ENCODE measurements at regions not wholly inside any gene's neighbourhood (a gene's known extent, or its start where the extent isn't known, plus 50 kb on each side); places are given as distances from the start of the nearest gene placed in this dataset.

DNA sequence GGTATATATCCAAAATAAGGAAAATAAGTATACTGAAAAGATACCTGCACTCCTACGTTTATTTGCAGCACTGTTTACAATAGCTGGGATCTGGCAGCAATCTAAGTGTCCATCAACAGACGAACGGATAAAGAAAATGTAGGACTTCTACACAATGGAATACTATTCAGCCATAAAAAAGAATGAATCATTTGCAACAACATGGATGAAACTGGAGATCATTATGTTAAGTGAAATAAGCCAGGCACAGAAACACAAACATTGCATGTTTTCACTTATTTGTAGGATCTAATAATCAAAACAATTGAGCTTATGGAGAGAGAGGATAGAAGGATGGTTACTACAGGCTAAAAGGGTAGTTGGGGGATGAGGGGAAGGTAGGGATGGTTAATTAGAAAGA, 494.0 kb downstream of the UQCRFS1 start:
- no peak overlapping the region for H3K4me3 ChIP-seq (ENCODE audit: low read length in 2 of 2)
- no peak overlapping the region for H3K27ac Mint-ChIP-seq
- no peak for DNase-seq
- no peaks in the 10 kb centered on the region for H3K9me3 ChIP-seq (ENCODE audit: control insufficient read depth in 1 of 2, low read length in 2 of 2)
- no peak overlapping the region for H3K27ac ChIP-seq (ENCODE audit: low read depth, low read length)
- H3K4me1 Mint-ChIP-seq = no peaks in the 10 kb centered on the region
- H3K9me3 Mint-ChIP-seq = peaks cover 0 to 13% (median 0%) of the 10 kb centered on the region in 8 donors
- no peaks in the 10 kb centered on the region for H3K36me3 ChIP-seq (ENCODE audit: insufficient read depth, low read length)
- no peaks in the 10 kb centered on the region for H3K36me3 Mint-ChIP-seq
- no peaks in the 10 kb centered on the region for H3K27me3 Mint-ChIP-seq
- no peaks in the 10 kb centered on the region for H3K27me3 ChIP-seq (ENCODE audit: insufficient read depth, low read length)
- CTCF ChIA-PET (ENCODE audit: partially characterized antibody) = no interaction called here
- intact Hi-C loops (cut with micrococcal nuclease) = loop anchor here (10.0 kb wide), 1 partner anchor 754 kb away; no protein-coding TSS in a partner anchor
- no peaks in the 10 kb centered on the region for H3K4me1 ChIP-seq (ENCODE audit: insufficient read depth, low read length)
- POLR2A ChIA-PET (ENCODE audit: partially characterized antibody) = interaction anchor here (0.5 kb wide), 1 partner anchor 10 kb away, joined by 3 read pairs; no protein-coding TSS in a partner anchor
- H3K4me3 Mint-ChIP-seq = no peak overlapping the region

DNA sequence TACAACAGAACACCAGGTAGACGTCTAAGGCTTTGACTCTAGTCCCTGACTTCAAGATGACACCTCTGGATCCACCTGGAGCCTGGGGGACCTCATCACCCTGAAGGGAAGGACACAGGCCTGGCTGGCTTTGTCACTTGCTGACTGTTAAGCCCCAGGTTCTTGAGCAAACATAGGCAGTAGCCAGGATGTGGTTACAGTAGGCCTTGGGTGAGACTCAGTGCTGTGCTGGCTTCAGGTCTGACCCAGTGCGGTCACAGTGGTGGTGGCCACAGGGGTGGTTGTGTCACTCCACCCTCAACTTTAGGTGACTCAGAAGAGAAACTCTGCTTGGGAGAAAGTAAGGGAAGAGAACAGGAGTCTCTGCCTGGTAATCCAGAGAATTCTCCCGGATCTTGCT, 497.8 kb downstream of the UQCRFS1 start:
- intact Hi-C loops (cut with micrococcal nuclease) = loop anchor here (10.0 kb wide), 1 partner anchor 750 kb away; no protein-coding TSS in a partner anchor
- Histone ChIP-seq H3K9me3 (ENCODE audit: control insufficient read depth in 1 of 2, low read length in 2 of 2) (no peaks in the 10 kb centered on the region), H3K4me1 (ENCODE audit: insufficient read depth, low read length) (no peaks in the 10 kb centered on the region), H3K27me3 (ENCODE audit: insufficient read depth, low read length) (no peaks in the 10 kb centered on the region), H3K36me3 (ENCODE audit: insufficient read depth, low read length) (no peaks in the 10 kb centered on the region), H3K4me3 (ENCODE audit: low read length in 2 of 2) (no peak overlapping the region), H3K27ac (ENCODE audit: low read depth, low read length) (no peak overlapping the region)
- H3K36me3 Mint-ChIP-seq = no peaks in the 10 kb centered on the region
- H3K27me3 Mint-ChIP-seq = peaks cover 0 to 2% of the 10 kb centered on the region in 2 donors
- no peak for DNase-seq
- no peak overlapping the region for H3K27ac Mint-ChIP-seq
- H3K4me1 Mint-ChIP-seq = no peaks in the 10 kb centered on the region
- H3K9me3 Mint-ChIP-seq = peaks cover 0 to 9% (median 0%) of the 10 kb centered on the region in 8 donors
- ChIA-PET POLR2A (ENCODE audit: partially characterized antibody) (no interaction called here), CTCF (ENCODE audit: partially characterized antibody) (no interaction called here)
- no peak overlapping the region for H3K4me3 Mint-ChIP-seq

DNA sequence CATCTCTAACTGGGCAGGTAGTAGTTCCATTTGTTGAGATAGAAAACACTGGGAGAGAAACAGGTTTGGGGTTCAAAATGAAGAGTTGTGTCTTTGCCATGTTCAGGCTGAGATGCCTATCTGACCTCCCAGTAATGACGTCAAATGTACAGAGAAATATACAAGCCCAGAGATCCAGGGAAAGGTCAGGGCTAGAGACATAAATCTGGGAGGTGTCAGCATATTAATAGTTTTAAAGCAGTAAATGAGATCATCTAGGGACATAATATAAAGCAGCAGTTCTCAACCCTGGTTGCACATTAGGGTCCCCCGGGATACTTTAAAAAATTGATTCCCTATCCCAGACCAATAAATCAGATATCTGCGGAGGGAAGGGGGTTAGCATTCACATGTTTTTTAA, 501.5 kb downstream of the UQCRFS1 start:
- no peak overlapping the region for H3K4me3 ChIP-seq (ENCODE audit: low read length in 2 of 2)
- H3K4me3 Mint-ChIP-seq = no peak overlapping the region
- H3K27ac ChIP-seq (ENCODE audit: low read depth, low read length) = no peak overlapping the region
- H3K9me3 Mint-ChIP-seq = peaks cover 0 to 4% (median 0%) of the 10 kb centered on the region in 8 donors
- no peaks in the 10 kb centered on the region for H3K27me3 ChIP-seq (ENCODE audit: insufficient read depth, low read length)
- H3K36me3 ChIP-seq (ENCODE audit: insufficient read depth, low read length) = no peaks in the 10 kb centered on the region
- CTCF ChIA-PET (ENCODE audit: partially characterized antibody) = interaction anchor here (2.1 kb wide), 1 partner anchor 14 kb away, joined by 6 read pairs; no protein-coding TSS in a partner anchor
- H3K9me3 ChIP-seq (ENCODE audit: control insufficient read depth in 1 of 2, low read length in 2 of 2) = no peaks in the 10 kb centered on the region
- H3K4me1 Mint-ChIP-seq = no peaks in the 10 kb centered on the region
- POLR2A ChIA-PET (ENCODE audit: partially characterized antibody) = no interaction called here
- H3K36me3 Mint-ChIP-seq = no peaks in the 10 kb centered on the region
- H3K4me1 ChIP-seq (ENCODE audit: insufficient read depth, low read length) = no peaks in the 10 kb centered on the region
- H3K27me3 Mint-ChIP-seq = peaks cover 0 to 2% of the 10 kb centered on the region in 2 donors
- intact Hi-C loops (cut with micrococcal nuclease) = loop anchor here (10.0 kb wide), 1 partner anchor 747 kb away; no protein-coding TSS in a partner anchor
- DNase-seq = no peak
- H3K27ac Mint-ChIP-seq = no peak overlapping the region

DNA sequence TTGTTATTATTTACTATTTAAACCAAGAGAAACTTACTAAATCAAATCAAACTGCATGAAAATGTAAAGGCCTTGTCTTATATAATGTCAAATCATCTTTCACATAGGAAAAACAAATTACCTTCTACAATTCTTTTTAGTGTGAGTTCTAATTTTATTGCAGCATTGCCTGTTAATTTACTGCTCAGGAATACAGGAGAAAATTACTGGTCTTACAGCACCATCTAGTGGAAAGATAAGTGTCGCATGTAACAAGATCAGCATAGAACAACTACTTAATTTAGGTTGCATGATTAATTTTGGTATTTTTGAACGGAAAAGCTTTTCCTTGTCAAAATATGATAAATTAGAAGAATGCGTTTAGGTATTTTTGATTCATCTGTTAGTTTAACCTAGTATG, 502.7 kb downstream of the UQCRFS1 start:
- no peak overlapping the region for H3K27ac Mint-ChIP-seq
- Histone ChIP-seq H3K27me3 (ENCODE audit: insufficient read depth, low read length) (no peaks in the 10 kb centered on the region), H3K4me1 (ENCODE audit: insufficient read depth, low read length) (no peaks in the 10 kb centered on the region), H3K27ac (ENCODE audit: low read depth, low read length) (no peak overlapping the region), H3K4me3 (ENCODE audit: low read length in 2 of 2) (no peak overlapping the region), H3K36me3 (ENCODE audit: insufficient read depth, low read length) (no peaks in the 10 kb centered on the region), H3K9me3 (ENCODE audit: control insufficient read depth in 1 of 2, low read length in 2 of 2) (no peaks in the 10 kb centered on the region)
- H3K36me3 Mint-ChIP-seq = no peaks in the 10 kb centered on the region
- no peak overlapping the region for H3K4me3 Mint-ChIP-seq
- peaks cover 0 to 2% of the 10 kb centered on the region in 2 donors for H3K27me3 Mint-ChIP-seq
- no peaks in the 10 kb centered on the region for H3K4me1 Mint-ChIP-seq
- POLR2A ChIA-PET (ENCODE audit: partially characterized antibody) = no interaction called here
- peaks cover 0 to 2% (median 0%) of the 10 kb centered on the region in 8 donors for H3K9me3 Mint-ChIP-seq
- DNase-seq = peak in 4 of 5 donors; percentile 22 to 39 (median 25)
- intact Hi-C loops (cut with micrococcal nuclease) = loop anchor here (10.0 kb wide), 1 partner anchor 745 kb away; no protein-coding TSS in a partner anchor
- CTCF ChIA-PET (ENCODE audit: partially characterized antibody) = no interaction called here

DNA sequence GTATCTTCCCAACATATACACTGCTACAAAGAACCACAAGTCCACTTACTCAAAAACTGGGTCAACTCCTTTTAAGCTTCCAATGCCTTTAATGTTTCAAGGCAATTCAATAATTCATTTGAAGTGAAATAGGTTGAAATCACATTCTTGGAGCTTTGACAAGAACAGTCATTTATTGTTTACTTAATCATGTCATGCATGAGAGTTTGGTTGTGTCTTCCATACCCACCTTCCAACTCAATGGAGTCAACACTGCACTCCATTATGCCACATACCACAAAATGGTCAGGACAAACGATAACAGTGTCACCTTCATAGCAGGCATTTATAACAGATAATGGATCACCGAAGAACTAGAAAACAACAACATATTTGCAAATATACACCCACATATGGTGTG, 506.3 kb downstream of the UQCRFS1 start:
- H3K36me3 ChIP-seq (ENCODE audit: insufficient read depth, low read length) = no peaks in the 10 kb centered on the region
- Mint-ChIP-seq H3K4me1 (no peaks in the 10 kb centered on the region), H3K9me3 (no peaks in the 10 kb centered on the region), H3K4me3 (no peak overlapping the region), H3K27ac (no peak overlapping the region), H3K36me3 (no peaks in the 10 kb centered on the region), H3K27me3 (peaks cover 0 to 2% of the 10 kb centered on the region in 2 donors)
- no peak overlapping the region for H3K27ac ChIP-seq (ENCODE audit: low read depth, low read length)
- no peak for DNase-seq
- ChIA-PET CTCF (ENCODE audit: partially characterized antibody) (no interaction called here), POLR2A (ENCODE audit: partially characterized antibody) (no interaction called here)
- no peaks in the 10 kb centered on the region for H3K9me3 ChIP-seq (ENCODE audit: control insufficient read depth in 1 of 2, low read length in 2 of 2)
- no peaks in the 10 kb centered on the region for H3K4me1 ChIP-seq (ENCODE audit: insufficient read depth, low read length)
- no peak overlapping the region for H3K4me3 ChIP-seq (ENCODE audit: low read length in 2 of 2)
- intact Hi-C loops (cut with micrococcal nuclease) = no loop called here
- H3K27me3 ChIP-seq (ENCODE audit: insufficient read depth, low read length) = no peaks in the 10 kb centered on the region

DNA sequence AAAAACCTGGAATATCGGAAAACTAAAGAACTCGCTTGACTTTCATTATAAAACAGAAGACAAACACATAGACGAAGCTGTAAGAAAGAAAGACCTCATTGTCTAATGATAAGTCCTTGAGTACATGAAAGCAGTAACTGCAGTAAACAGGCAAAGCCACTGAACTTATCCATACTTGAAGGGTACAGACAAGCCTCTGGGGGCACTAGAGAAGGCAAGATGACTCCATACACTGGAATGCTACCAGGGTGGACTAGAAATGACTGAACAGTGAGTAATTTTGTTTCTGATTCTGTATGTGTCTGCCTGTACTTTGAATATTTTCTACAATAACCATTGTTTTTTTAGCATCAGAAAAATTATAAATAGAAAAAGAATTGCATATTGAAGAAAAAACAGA, 507.9 kb downstream of the UQCRFS1 start:
- no peak overlapping the region for H3K4me3 Mint-ChIP-seq
- H3K9me3 ChIP-seq (ENCODE audit: control insufficient read depth in 1 of 2, low read length in 2 of 2) = no peaks in the 10 kb centered on the region
- no peaks in the 10 kb centered on the region for H3K36me3 Mint-ChIP-seq
- no peaks in the 10 kb centered on the region for H3K4me1 Mint-ChIP-seq
- intact Hi-C loops (cut with micrococcal nuclease) = no loop called here
- no peaks in the 10 kb centered on the region for H3K36me3 ChIP-seq (ENCODE audit: insufficient read depth, low read length)
- no peak overlapping the region for H3K27ac ChIP-seq (ENCODE audit: low read depth, low read length)
- no peaks in the 10 kb centered on the region for H3K27me3 ChIP-seq (ENCODE audit: insufficient read depth, low read length)
- no peak overlapping the region for H3K4me3 ChIP-seq (ENCODE audit: low read length in 2 of 2)
- POLR2A ChIA-PET (ENCODE audit: partially characterized antibody) = no interaction called here
- H3K9me3 Mint-ChIP-seq = no peaks in the 10 kb centered on the region
- H3K27me3 Mint-ChIP-seq = no peaks in the 10 kb centered on the region
- no peak overlapping the region for H3K27ac Mint-ChIP-seq
- CTCF ChIA-PET (ENCODE audit: partially characterized antibody) = no interaction called here
- H3K4me1 ChIP-seq (ENCODE audit: insufficient read depth, low read length) = no peaks in the 10 kb centered on the region
- no peak for DNase-seq

DNA sequence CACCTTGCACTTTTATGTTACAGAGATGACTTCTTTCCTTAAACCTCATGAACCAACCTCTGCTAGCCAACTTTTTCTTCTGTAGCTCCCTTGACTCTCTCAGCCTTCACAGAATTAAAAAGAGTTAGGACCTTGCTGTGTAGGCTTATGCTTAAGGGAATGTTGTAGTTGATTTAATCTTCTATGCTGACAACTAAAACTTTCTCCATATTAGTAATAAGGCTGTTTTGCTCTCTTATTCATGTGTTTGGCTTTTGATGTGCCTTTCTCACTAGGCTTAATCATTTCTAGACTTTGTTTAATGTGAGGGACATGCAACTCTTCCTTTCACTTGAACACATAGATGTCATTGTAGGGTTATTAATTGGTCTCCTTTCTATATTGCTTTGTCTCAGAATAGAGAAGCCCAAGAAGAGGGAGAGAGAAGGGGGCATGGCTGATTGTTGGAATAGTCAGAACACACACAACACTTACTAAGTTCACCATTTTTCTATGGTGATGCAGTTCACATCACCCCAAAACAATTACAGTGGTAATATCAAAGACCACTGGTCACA, 509.5 kb downstream of the UQCRFS1 start:
- H3K4me3 ChIP-seq (ENCODE audit: low read length in 2 of 2) = no peak overlapping the region
- Mint-ChIP-seq H3K4me3 (no peak overlapping the region), H3K4me1 (no peaks in the 10 kb centered on the region), H3K27ac (no peak overlapping the region), H3K36me3 (no peaks in the 10 kb centered on the region), H3K9me3 (no peaks in the 10 kb centered on the region), H3K27me3 (no peaks in the 10 kb centered on the region)
- no peak for DNase-seq
- no peaks in the 10 kb centered on the region for H3K4me1 ChIP-seq (ENCODE audit: insufficient read depth, low read length)
- no peaks in the 10 kb centered on the region for H3K27me3 ChIP-seq (ENCODE audit: insufficient read depth, low read length)
- H3K9me3 ChIP-seq (ENCODE audit: control insufficient read depth in 1 of 2, low read length in 2 of 2) = no peaks in the 10 kb centered on the region
- H3K27ac ChIP-seq (ENCODE audit: low read depth, low read length) = no peak overlapping the region
- POLR2A ChIA-PET (ENCODE audit: partially characterized antibody) = no interaction called here
- H3K36me3 ChIP-seq (ENCODE audit: insufficient read depth, low read length) = no peaks in the 10 kb centered on the region
- intact Hi-C loops (cut with micrococcal nuclease) = no loop called here
- CTCF ChIA-PET (ENCODE audit: partially characterized antibody) = no interaction called here

DNA sequence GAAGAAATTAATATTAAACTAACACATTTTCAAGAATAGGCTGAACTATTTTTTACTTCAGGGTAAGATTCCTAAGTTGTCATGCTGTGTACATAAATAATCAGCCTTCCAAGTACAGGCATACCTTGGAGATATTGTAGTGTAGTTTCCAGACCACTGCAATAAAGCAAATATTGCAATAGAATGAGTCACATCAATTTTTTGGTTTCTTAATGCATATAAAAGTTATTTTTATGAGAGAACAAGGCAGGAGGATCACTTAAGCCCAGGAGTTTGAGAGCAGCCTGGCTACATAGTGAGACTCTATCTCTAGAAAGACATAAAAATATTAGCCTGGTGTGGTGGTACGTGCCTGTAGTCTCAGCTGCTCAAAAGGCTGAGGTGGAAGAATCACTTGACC, 511.5 kb downstream of the UQCRFS1 start:
- POLR2A ChIA-PET (ENCODE audit: partially characterized antibody) = no interaction called here
- Mint-ChIP-seq H3K4me3 (no peak overlapping the region), H3K9me3 (no peaks in the 10 kb centered on the region), H3K4me1 (no peaks in the 10 kb centered on the region), H3K36me3 (no peaks in the 10 kb centered on the region), H3K27me3 (no peaks in the 10 kb centered on the region), H3K27ac (no peak overlapping the region)
- Histone ChIP-seq H3K4me3 (ENCODE audit: low read length in 2 of 2) (no peak overlapping the region), H3K27ac (ENCODE audit: low read depth, low read length) (no peak overlapping the region), H3K4me1 (ENCODE audit: insufficient read depth, low read length) (no peaks in the 10 kb centered on the region), H3K27me3 (ENCODE audit: insufficient read depth, low read length) (no peaks in the 10 kb centered on the region), H3K9me3 (ENCODE audit: control insufficient read depth in 1 of 2, low read length in 2 of 2) (no peaks in the 10 kb centered on the region), H3K36me3 (ENCODE audit: insufficient read depth, low read length) (no peaks in the 10 kb centered on the region)
- intact Hi-C loops (cut with micrococcal nuclease) = no loop called here
- DNase-seq = no peak
- CTCF ChIA-PET (ENCODE audit: partially characterized antibody) = no interaction called here
